Hypothalamus (tissue), 51 donors: ENCODE measurements at regions not wholly inside any gene's neighbourhood (a gene's known extent, or its start where the extent isn't known, plus 50 kb on each side); places are given as distances from the start of the nearest gene placed in this dataset.
"Not testable (repeated sequence)": the region's sequence is repeated elsewhere in the genome, so short reads cannot be mapped to it uniquely, and the experiment has no call there.

Source experiments
- DNase-seq, 51 donors: peaks; one replicate each; lab custom pipeline; 2025; lab: John Stamatoyannopoulos, UW

GRCh38 chr7:150045596-150045995, 171.8 kb downstream of the ATP6V0E2 start:
- DNase-seq, result not testable (repeated sequence)

GRCh38 chr7:150046290-150047194, 172.8 kb downstream of the ATP6V0E2 start:
- not testable (repeated sequence) for DNase-seq

- peak in 12 of 51 donors; percentile 6 to 49 (median 36) for DNase-seq
Observed at GRCh38 chr7:150047329-150047728, 173.6 kb downstream of the ATP6V0E2 start.

GRCh38 chr7:150047772-150048171, 174.0 kb downstream of the ATP6V0E2 start:
- DNase-seq, result peak in 7 of 51 donors; percentile 10 to 47 (median 18)

DNA sequence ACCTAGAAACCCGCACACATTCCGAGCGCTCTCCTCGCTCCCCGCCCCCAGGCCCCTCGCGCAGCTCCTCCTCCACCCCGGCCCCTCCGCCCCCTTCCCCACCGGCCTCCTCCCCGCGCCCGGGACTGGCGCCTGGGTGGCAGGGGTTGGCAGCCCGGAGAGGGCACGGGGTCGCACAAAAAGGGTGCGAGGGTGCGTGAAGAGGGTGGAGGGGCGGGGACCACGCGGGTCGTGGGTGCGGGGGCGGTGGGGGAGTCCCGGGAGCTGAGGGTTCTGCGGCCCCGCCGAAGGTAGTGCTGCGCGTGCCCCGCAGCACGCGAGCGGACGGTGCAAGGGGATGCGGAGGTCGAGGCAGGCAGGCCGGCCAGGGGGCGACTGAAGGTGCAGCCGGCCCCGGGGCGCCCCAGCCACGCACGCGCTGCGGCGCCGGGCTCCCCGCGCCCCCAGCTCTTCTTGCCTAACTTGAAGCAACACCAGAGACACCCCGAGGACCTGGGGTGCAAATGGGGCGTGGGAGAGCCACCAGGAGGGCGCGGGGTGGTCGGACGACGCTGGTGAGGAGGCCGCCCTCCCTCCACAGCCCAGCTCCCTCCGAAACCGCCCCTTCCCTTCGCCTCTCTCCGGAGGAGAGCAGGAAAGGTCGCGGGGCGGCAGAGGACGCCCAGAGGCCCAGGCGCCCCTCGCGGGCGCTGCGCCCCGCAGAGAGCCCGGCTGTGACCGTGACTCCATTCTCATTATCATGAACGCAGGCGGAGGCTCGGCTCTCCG, 174.7 kb downstream of the ATP6V0E2 start:
- DNase-seq, result peak in 5 of 51 donors; percentile 5 to 44 (median 24)

- DNase-seq, result peak in 30 of 51 donors; percentile 16 to 69 (median 39)
Observed at GRCh38 chr7:150049012-150049655, 175.4 kb downstream of the ATP6V0E2 start.

- not testable (repeated sequence) for DNase-seq
Observed at GRCh38 chr7:150053396-150053795, 179.6 kb downstream of the ATP6V0E2 start.

- not testable (repeated sequence) for DNase-seq
Observed at GRCh38 chr7:150054242-150054641, 180.5 kb downstream of the ATP6V0E2 start.

GRCh38 chr7:150060259-150061221, 186.8 kb downstream of the ATP6V0E2 start:
- not testable (repeated sequence) for DNase-seq

- DNase-seq, result not testable (repeated sequence)
Observed at GRCh38 chr7:150063195-150063594, 189.4 kb downstream of the ATP6V0E2 start.

DNA sequence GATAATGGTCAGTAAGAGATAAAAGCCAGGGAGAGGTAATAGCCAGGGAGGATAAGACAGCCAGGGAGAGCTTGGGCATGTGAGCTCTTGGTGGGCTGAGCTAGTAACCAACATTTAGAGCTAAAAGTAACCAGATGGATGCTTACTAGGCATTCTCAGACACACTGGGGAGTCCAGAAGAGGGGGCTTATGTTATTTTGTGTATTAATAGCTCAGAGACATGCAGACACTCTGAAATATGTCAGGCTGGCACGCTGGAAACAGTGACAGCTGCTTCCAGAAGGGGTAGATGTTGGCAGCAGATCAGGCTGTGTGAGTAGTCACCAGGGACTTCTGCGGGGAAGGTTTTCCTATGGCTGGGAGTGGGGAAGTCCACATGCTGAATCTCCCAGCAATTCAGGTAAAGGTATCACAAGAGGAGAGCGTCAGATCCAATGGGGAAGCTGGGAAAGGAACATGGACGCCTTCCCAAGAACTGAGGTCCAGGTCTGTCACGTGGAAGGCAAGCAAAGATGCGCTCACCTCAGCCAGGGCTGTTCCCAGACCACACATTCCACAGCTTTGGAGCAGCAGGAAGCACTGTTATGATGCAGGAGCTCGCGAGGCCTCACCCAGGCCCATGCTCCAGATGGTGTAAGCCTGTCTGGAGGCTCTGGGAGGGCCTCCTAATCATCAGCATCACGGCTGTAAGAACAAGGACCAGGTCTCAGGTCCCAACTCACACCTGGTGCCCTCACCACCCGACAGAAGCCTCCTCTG, 196.0 kb downstream of the ATP6V0E2 start:
- DNase-seq, result not testable (repeated sequence)

- not testable (repeated sequence) for DNase-seq
Observed at GRCh38 chr7:150077543-150077942, 203.8 kb downstream of the ATP6V0E2 start.

DNA sequence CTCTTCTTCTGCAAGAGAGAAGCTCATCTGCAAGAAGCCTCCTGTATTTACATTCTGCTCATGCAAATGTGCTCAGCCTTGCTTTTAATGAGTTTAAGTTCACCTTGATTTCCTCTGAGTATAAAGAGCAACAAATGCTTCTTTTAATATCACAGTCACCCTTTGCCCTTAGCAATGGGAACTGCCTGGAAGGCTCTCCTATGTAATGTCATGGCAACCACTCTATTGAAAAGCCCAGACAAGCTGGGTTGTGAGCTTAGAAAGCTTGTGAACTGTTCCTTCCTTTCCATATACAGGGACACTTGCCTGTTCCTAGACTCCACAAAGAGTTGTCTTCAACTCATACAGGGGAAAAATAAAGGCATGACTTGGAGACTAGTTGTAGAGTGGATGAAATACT, 208.1 kb downstream of the ATP6V0E2 start:
- DNase-seq, result not testable (repeated sequence)

DNA sequence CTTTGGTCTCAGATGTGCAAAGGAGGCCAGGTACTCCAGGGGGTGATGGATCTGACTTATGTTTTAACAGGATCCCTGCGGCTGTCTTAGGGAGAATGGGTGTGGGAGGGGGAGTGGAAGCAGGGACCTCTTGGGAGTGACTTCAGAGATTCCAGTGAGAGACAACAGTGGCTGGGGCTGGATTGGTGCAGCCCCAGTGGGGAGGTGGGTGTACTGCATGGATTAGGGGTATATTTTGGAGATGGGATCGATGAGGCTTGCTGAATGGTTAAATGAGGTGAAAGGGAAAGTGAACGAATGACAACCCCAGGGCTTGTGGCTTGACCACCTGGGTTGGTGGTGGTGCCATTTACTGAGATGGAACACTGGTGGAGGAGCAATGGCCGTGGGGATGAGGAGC, 211.0 kb downstream of the ATP6V0E2 start:
- DNase-seq, result not testable (repeated sequence)

DNA sequence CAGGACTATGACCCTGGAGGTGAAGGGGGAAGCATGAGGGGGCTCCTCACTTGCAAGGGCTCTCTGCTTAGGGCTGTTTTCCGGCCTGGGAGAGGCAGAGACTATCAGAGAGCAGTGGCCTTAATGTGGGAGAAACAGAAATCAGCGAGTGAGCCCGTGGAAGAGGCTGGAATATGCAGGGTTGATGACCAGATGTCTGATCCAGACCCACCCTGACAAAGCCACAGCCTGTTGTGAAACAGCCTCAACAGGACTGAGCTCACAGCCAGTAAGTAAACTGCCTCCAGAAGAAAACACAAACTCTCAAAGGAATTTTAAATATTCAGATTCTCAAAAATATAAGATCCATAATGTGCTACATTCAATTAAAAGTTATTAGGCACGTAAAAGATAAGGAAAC, 213.7 kb downstream of the ATP6V0E2 start:
- not testable (repeated sequence) for DNase-seq

DNA sequence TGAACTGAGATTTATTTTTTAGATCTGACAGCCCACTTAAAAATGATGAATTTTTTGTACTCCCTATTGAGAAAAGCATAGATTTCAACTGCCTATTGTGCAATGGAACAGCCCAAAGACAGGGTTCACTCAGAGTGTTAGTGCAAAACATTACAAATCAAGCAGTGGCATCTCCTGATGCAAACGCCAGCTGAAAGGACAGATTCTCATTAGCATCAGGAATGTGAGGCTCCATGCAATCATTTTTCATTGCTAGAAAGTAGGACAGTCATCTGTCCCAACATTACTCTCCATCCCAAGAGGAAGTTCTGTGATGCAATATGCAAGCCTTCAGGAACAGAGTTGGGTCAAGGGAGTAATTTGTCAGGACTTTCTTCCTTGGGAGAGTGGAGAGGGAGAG, 215.4 kb downstream of the ATP6V0E2 start:
- not testable (repeated sequence) for DNase-seq

DNA sequence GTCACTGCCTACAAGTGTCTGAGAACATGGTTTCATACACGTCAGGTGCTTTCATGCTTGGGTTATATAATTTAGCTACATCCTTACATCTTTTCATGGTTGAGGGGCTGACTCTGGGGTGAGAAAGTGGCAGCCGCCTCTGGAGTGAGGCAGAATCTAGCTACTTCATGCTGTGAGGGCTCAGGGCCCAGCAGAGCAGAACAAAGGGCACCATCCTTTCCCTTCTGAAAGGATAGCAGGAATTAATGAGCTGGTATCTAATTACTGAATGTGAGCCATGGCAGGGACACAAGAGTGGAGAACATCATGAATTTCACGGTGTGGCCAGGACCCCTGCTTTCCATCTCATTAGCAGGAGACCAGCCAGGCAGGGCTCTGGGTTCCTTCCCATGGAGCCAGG, 217.0 kb downstream of the ATP6V0E2 start:
- DNase-seq, result not testable (repeated sequence)

GRCh38 chr7:150093897-150094296, 220.1 kb downstream of the ATP6V0E2 start:
- not testable (repeated sequence) for DNase-seq
